Endothelial cell of umbilical vein (primary cell): ENCODE measurements at regions not wholly inside any gene's neighbourhood (a gene's known extent, or its start where the extent isn't known, plus 50 kb on each side); places are given as distances from the start of the nearest gene placed in this dataset.

Source experiments
- BruUV-seq: library from RNA; stranded (reverse); fragments of 400-500 nt; replicated peaks from 2 replicates; lab custom pipeline; 2021; lab: Mats Ljungman, UMichigan
- CTCF ChIA-PET: fragments of 300-600, 350-600 bp; sonication (Branson Sonifier 250); formaldehyde crosslinking; loops from one replicate; lab custom pipeline; 2021; ENCODE audit warnings: antibody characterized with exemption, inconsistent platforms; lab: Charles Lee
- POLR2A ChIA-PET: fragments of 300-600, 350-600 bp; sonication (Branson Sonifier 250); formaldehyde crosslinking; loops from one replicate; lab custom pipeline; 2021; ENCODE audit warnings: antibody characterized with exemption, inconsistent platforms; lab: Charles Lee
- DNase-seq: peaks from one replicate; pipeline ENCODE4 v3.0.0-alpha.2; 2011; ENCODE audit warnings: low read depth, low spot score
- FAIRE-seq: peaks from 2 replicates; lab custom pipeline; 2011; peaks lifted over from hg19 to GRCh38; lab: Jason Lieb, UNC
- H2AFZ ChIP-seq: 2 replicates; pipeline ENCODE4 v1.6.0; 2012; ENCODE audit warnings: low read depth, low read length, control low read depth, inconsistent platforms
- H3K27ac ChIP-seq: 2 replicates; pipeline ENCODE4 v1.5.1; 2011; ENCODE audit warnings: low read depth, mild to moderate bottlenecking, control low read depth, low read length, moderate library complexity; ENCODE audit not compliant: insufficient read depth
- H3K27me3 ChIP-seq, 2 experiments: 2 replicates each; pipeline versions ENCODE4 v1.6.0 to v1.6.1; 2011; ENCODE audit warnings: low read length in 2 of 2, mixed read lengths in 1 of 2; ENCODE audit not compliant: control insufficient read depth in 2 of 2, insufficient read depth in 2 of 2
- H3K36me3 ChIP-seq, 2 experiments: 2 replicates in 1 of 2; 3 replicates in 1 of 2; pipeline ENCODE4 v1.5.1; 2011; ENCODE audit warnings: low read length in 2 of 2, mild to moderate bottlenecking in 1 of 2, moderate library complexity in 1 of 2; ENCODE audit not compliant: control insufficient read depth in 2 of 2, insufficient read depth in 2 of 2; ENCODE audit errors: extremely low read depth in 1 of 2
- H3K4me1 ChIP-seq: 3 replicates; pipeline ENCODE4 v1.5.1; 2011; ENCODE audit warnings: mild to moderate bottlenecking, low read length; ENCODE audit not compliant: control insufficient read depth, insufficient read depth; ENCODE audit errors: extremely low read depth
- H3K4me2 ChIP-seq: 2 replicates; pipeline ENCODE4 v1.6.1; 2011; ENCODE audit warnings: low read length, control low read depth, mixed read lengths; ENCODE audit not compliant: insufficient read depth
- H3K4me3 ChIP-seq, 3 experiments: fragments of 200-600 bp in 1 of 3; sonication (generic), shearing (Covaris generic) in 1 of 3; replicated peaks in 1 of 3; 2 replicates each; pipeline ENCODE4 v1.5.1; 2011 to 2016; ENCODE audit warnings: control low read depth in 3 of 3, low read length in 3 of 3, mild to moderate bottlenecking in 2 of 3, inconsistent platforms in 1 of 3, low read depth in 1 of 3, moderate library complexity in 1 of 3; ENCODE audit not compliant: insufficient read depth in 1 of 3
- H3K79me2 ChIP-seq: 2 replicates; pipeline ENCODE4 v1.6.0; 2012; ENCODE audit warnings: low read length, inconsistent platforms; ENCODE audit not compliant: control insufficient read depth, insufficient read depth
- H3K9ac ChIP-seq: replicated peaks from 2 replicates; pipeline ENCODE3; 2011; ENCODE audit warnings: low read length, control low read depth; ENCODE audit not compliant: insufficient read depth; ENCODE audit errors: extremely low read depth
- H3K9me1 ChIP-seq: replicated peaks from 3 replicates; pipeline ENCODE4 v1.6.0; 2011; ENCODE audit warnings: mild to moderate bottlenecking, low read length; ENCODE audit not compliant: control insufficient read depth, insufficient read depth; ENCODE audit errors: extremely low read depth
- H3K9me3 ChIP-seq: replicated peaks from 2 replicates; pipeline ENCODE4 v1.5.1; 2012; ENCODE audit warnings: low read length, inconsistent platforms; ENCODE audit not compliant: control insufficient read depth, insufficient read depth
- H4K20me1 ChIP-seq: replicated peaks from 2 replicates; pipeline ENCODE3; 2011; ENCODE audit warnings: mild to moderate bottlenecking, low read length; ENCODE audit not compliant: control insufficient read depth, insufficient read depth; ENCODE audit errors: extremely low read depth
- CTCF ChIP-seq, 2 donors: IDR thresholded peaks; 1 replicate in 1 of 2; 2 replicates in 1 of 2; pipeline ENCODE4 v1.5.1; 2011; ENCODE audit warnings: low read length in 2 of 2, mild to moderate bottlenecking in 2 of 2, moderate library complexity in 2 of 2, control low read depth in 1 of 2, inconsistent platforms in 1 of 2, low read depth in 1 of 2; ENCODE audit not compliant: insufficient read depth in 1 of 2; ENCODE audit errors: extremely low read depth in 1 of 2
- EZH2 ChIP-seq: IDR thresholded peaks from 2 replicates; pipeline ENCODE4 v1.6.1; 2012; ENCODE audit warnings: borderline replicate concordance, low read depth, mild to moderate bottlenecking, moderate library complexity, low read length, inconsistent platforms; ENCODE audit not compliant: severe bottlenecking
- FOS ChIP-seq: IDR thresholded peaks from 2 replicates; pipeline ENCODE4 v1.6.1; 2011; ENCODE audit warnings: mild to moderate bottlenecking, low read length, moderate library complexity, borderline replicate concordance; ENCODE audit not compliant: insufficient read depth
- GATA2 ChIP-seq: IDR thresholded peaks from 2 replicates; pipeline ENCODE4 v1.7.0; 2011; ENCODE audit warnings: low read depth, mild to moderate bottlenecking, moderate library complexity, mixed read lengths, low read length; ENCODE audit not compliant: insufficient read length, insufficient read depth
- JUN ChIP-seq: IDR thresholded peaks from 2 replicates; pipeline ENCODE4 v1.6.1; 2011; ENCODE audit warnings: borderline replicate concordance, low read depth; ENCODE audit not compliant: insufficient read length, insufficient read depth
- MAX ChIP-seq: IDR thresholded peaks from 2 replicates; pipeline ENCODE4 v1.6.1; 2011; ENCODE audit not compliant: insufficient read depth, insufficient read length
- MYC ChIP-seq: IDR thresholded peaks from one replicate; pipeline ENCODE4 v1.6.1; 2011; ENCODE audit warnings: mild to moderate bottlenecking, low read depth, low read length
- POLR2A ChIP-seq: IDR thresholded peaks from 2 replicates; pipeline ENCODE4 v1.6.1; 2012; ENCODE audit warnings: low read depth, mild to moderate bottlenecking, control low read depth, low read length
- POLR2AphosphoS5 ChIP-seq: IDR thresholded peaks from 2 replicates; pipeline ENCODE4 v1.6.1; 2012; ENCODE audit warnings: low read depth, mild to moderate bottlenecking, control low read depth, low read length, moderate library complexity; ENCODE audit not compliant: insufficient read depth
- dilution Hi-C: fragments of 300-500 bp; cut with MboI; formaldehyde crosslinking; loops from one replicate; pipeline ENCODE4 v1.15.0; 2019; ENCODE audit warnings: low sequenced_read_pairs; ENCODE audit not compliant: extremely low pct_ligation_motif_present
- intact Hi-C: fragments of 100-400 bp; cut with micrococcal nuclease; formaldehyde crosslinking; loops from one replicate; pipeline ENCODE4 v1.10.0; 2022

- dilution Hi-C loops (no loop called here), intact Hi-C loops (no loop called here)
- H3K4me2 ChIP-seq: no peak overlapping the region
- H4K20me1 ChIP-seq: no peaks in the 10 kb centered on the region
- BruUV-seq: no TSS peak
- no peak overlapping the region for H2AFZ ChIP-seq
- no peaks in the 10 kb centered on the region for H3K9me1 ChIP-seq
- H3K79me2 ChIP-seq: no peaks in the 10 kb centered on the region
- no peak overlapping the region for H3K4me3 ChIP-seq
- no peak overlapping the region for H3K9ac ChIP-seq
- DNase-seq (no peak), FAIRE-seq (no peak)
- CTCF ChIA-PET: no interaction called here
- H3K9me3 ChIP-seq: no peaks in the 10 kb centered on the region
- H3K4me1 ChIP-seq: no peaks in the 10 kb centered on the region
- POLR2A ChIA-PET: no interaction called here
- H3K27ac ChIP-seq: no peak overlapping the region
- no peaks in the 10 kb centered on the region for H3K36me3 ChIP-seq
- H3K27me3 ChIP-seq: no peaks in the 10 kb centered on the region
- TF ChIP-seq EZH2: no peak
- no peak for TF ChIP-seq JUN
- TF ChIP-seq FOS: no peak
- no peak for TF ChIP-seq MYC
- no peak for TF ChIP-seq POLR2AphosphoS5
- no peak for TF ChIP-seq CTCF (IDR thresholded peaks at IDR 0.05; ENCODE audit: extremely low read depth in 1 of 2, insufficient read depth in 1 of 2, low read depth in 1 of 2, low read length in 2 of 2)
- TF ChIP-seq MAX: no peak
- TF ChIP-seq GATA2: no peak
- no peak for TF ChIP-seq POLR2A
Observed at GRCh38 chr16:52963212-52963854, 89.4 kb downstream of the CHD9NB start.
